ENCODE measurements at regions not wholly inside any gene's neighbourhood (a gene's known extent, or its start where the extent isn't known, plus 50 kb on each side); places are given as distances from the start of the nearest gene placed in this dataset.

DNA sequence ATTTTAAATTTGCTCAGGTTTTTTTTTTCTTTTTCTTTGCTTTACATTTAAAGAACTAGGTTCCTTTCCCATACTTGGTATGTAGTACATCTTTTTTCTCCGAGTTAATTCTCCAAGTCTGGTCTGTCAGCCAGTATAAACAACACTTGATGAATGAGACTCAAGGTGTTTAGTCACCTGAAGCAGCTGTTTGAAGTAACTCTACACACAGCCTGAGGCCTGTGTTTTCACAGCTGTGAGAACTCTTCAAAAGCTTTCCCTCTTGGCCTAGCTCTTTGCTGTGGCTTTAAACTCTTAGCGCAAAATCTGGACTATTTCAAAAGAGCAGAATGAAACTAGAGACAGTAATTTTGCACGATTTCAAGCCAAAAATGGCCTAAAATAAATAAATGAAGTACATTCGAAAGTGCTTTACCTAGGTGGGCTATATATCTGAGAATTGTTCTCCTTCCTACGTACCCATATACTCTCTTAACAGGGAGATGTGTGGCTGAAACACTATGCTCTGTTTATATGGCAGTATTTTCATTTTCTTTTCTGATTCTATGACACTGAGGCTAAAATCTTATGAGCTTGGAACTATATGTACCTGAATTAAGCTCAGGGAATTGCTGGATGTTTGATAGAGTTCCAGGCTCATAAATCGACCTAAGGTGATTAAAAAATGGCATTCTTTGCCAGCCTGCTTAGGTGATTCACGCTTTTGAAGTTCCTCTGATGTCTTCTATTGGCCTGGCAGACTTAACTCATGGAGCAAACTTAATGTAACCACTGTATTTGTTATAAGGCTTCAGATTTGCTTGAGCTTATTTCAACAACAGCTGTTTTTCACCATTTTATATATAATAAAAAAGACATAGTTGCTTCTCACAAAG is 1044.1 kb upstream of the ZEB2 start:
- H2AFZ ChIP-seq, result no peak overlapping the region
- H4K20me1 ChIP-seq (replicated peaks; ENCODE audit: insufficient read depth), result no peaks in the 10 kb centered on the region
- Mint-ChIP-seq H3K4me3 (no peak overlapping the region), H3K27ac (no peak overlapping the region), H3K27me3 (ENCODE audit: insufficient read depth, low read depth, poor library complexity) (no peaks in the 10 kb centered on the region), H3K9me3 (no peaks in the 10 kb centered on the region), H3K4me1 (peaks cover 17% of the 10 kb centered on the region; the same call in 2 of the 3 replicates), H3K36me3 (ENCODE audit: low read depth) (no peaks in the 10 kb centered on the region)
- H3K4me2 ChIP-seq, result no peak overlapping the region
- H3F3A ChIP-seq (replicated peaks; ENCODE audit: low read depth), result no peaks in the 10 kb centered on the region
- H3K9me2 ChIP-seq (ENCODE audit: insufficient read depth), result no peaks in the 10 kb centered on the region
- ATAC-seq, result peak; percentile 49
- H3K27ac ChIP-seq (ENCODE audit: low read depth), result 0 out of 2 replicates have a peak overlapping the region, but pooled peaks have one; percentile 9
- no peaks in the 10 kb centered on the region for H3K36me3 ChIP-seq (ENCODE audit: insufficient read depth)
- DNase-seq (ENCODE audit: low spot score), result no peak
- no peaks in the 10 kb centered on the region for H3K27me3 ChIP-seq (ENCODE audit: insufficient read depth)
- TF ChIP-seq CREB1 (CRISPR knock-in tag; IDR thresholded peaks at IDR 0.05; ENCODE audit: low read depth) (no peak), EZH2 (IDR thresholded peaks at IDR 0.05; ENCODE audit: low read depth, unreplicated experiment) (no peak), CTCF (conservative IDR thresholded peaks at IDR 0.05; ENCODE audit: low read depth in 2 of 2) (no peak)
- H3K79me2 ChIP-seq (replicated peaks; ENCODE audit: insufficient read depth), result no peaks in the 10 kb centered on the region
- H3K4me1 ChIP-seq (ENCODE audit: insufficient read depth), result peaks cover 4% of the 10 kb centered on the region; the same call in 1 of the 2 replicates
- no peak overlapping the region for H3K4me3 ChIP-seq

DNA sequence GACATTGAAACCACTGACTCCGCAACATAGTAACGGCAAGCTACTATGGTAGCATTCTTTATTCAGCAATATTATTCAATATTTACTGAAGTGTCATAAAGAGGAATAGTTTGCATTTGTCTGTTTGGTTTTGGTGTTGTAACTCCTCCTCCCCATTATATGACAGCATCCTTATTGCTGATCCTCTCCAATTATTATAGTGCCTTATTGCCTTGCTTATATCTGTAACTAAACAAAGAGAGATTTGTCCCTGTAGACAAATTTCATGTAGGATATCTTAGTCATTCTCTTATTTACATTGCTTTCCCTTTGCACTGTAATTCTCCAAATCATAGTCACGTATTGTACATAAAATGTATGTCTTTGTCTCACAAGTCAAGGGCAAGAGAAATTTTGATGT is 1041.2 kb upstream of the ZEB2 start:
- no peak for ATAC-seq
- TF ChIP-seq CTCF (conservative IDR thresholded peaks at IDR 0.05; ENCODE audit: low read depth in 2 of 2) (no peak), ZNF331 (CRISPR knock-in tag; IDR thresholded peaks at IDR 0.05; ENCODE audit: low read depth) (no peak), ETS1 (IDR thresholded peaks at IDR 0.05) (no peak)
- TF ChIP-seq, protein P1, sequence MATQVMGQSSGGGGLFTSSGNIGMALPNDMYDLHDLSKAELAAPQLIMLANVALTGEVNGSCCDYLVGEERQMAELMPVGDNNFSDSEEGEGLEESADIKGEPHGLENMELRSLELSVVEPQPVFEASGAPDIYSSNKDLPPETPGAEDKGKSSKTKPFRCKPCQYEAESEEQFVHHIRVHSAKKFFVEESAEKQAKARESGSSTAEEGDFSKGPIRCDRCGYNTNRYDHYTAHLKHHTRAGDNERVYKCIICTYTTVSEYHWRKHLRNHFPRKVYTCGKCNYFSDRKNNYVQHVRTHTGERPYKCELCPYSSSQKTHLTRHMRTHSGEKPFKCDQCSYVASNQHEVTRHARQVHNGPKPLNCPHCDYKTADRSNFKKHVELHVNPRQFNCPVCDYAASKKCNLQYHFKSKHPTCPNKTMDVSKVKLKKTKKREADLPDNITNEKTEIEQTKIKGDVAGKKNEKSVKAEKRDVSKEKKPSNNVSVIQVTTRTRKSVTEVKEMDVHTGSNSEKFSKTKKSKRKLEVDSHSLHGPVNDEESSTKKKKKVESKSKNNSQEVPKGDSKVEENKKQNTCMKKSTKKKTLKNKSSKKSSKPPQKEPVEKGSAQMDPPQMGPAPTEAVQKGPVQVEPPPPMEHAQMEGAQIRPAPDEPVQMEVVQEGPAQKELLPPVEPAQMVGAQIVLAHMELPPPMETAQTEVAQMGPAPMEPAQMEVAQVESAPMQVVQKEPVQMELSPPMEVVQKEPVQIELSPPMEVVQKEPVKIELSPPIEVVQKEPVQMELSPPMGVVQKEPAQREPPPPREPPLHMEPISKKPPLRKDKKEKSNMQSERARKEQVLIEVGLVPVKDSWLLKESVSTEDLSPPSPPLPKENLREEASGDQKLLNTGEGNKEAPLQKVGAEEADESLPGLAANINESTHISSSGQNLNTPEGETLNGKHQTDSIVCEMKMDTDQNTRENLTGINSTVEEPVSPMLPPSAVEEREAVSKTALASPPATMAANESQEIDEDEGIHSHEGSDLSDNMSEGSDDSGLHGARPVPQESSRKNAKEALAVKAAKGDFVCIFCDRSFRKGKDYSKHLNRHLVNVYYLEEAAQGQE (IDR thresholded peaks at IDR 0.05; ENCODE audit: unreplicated experiment), result no peak

More for the DNA sequence above, 1041.2 kb upstream of the ZEB2 start:
- H3K4me1 ChIP-seq (ENCODE audit: insufficient read depth), result peaks cover 4% of the 10 kb centered on the region; the same call in 1 of the 2 replicates
- no peak overlapping the region for H2AFZ ChIP-seq
- no peak overlapping the region for H3K27ac ChIP-seq (ENCODE audit: low read depth)
- H3K9me2 ChIP-seq (ENCODE audit: insufficient read depth), result no peaks in the 10 kb centered on the region
- H3K27me3 ChIP-seq (ENCODE audit: insufficient read depth), result no peaks in the 10 kb centered on the region
- no peaks in the 10 kb centered on the region for H3K36me3 ChIP-seq (ENCODE audit: insufficient read depth)
- Mint-ChIP-seq H3K36me3 (ENCODE audit: low read depth) (no peaks in the 10 kb centered on the region), H3K9me3 (no peaks in the 10 kb centered on the region), H3K27me3 (ENCODE audit: insufficient read depth, low read depth, poor library complexity) (no peaks in the 10 kb centered on the region), H3K4me1 (peaks cover 17% of the 10 kb centered on the region; the same call in 2 of the 3 replicates), H3K27ac (no peak overlapping the region), H3K4me3 (no peak overlapping the region)
- no peaks in the 10 kb centered on the region for H3F3A ChIP-seq (replicated peaks; ENCODE audit: low read depth)
- H3K4me3 ChIP-seq, result no peak overlapping the region
- no peaks in the 10 kb centered on the region for H4K20me1 ChIP-seq (replicated peaks; ENCODE audit: insufficient read depth)
- DNase-seq (ENCODE audit: low spot score), result no peak
- H3K79me2 ChIP-seq (replicated peaks; ENCODE audit: insufficient read depth), result no peaks in the 10 kb centered on the region
- H3K4me2 ChIP-seq, result no peak overlapping the region

Measured in GM23338 (cell line).